A204.1 (cell line): ENCODE measurements at regions not wholly inside any gene's neighbourhood (a gene's known extent, or its start where the extent isn't known, plus 50 kb on each side); places are given as distances from the start of the nearest gene placed in this dataset.
A peak's percentile ranks its signal among the peaks of the same experiment; 100 is the strongest.

ENCODE experiments used
- FAIRE-seq: peaks from 2 replicates; lab custom pipeline; 2012; peaks lifted over from hg19 to GRCh38; lab: Jason Lieb, UNC

DNA sequence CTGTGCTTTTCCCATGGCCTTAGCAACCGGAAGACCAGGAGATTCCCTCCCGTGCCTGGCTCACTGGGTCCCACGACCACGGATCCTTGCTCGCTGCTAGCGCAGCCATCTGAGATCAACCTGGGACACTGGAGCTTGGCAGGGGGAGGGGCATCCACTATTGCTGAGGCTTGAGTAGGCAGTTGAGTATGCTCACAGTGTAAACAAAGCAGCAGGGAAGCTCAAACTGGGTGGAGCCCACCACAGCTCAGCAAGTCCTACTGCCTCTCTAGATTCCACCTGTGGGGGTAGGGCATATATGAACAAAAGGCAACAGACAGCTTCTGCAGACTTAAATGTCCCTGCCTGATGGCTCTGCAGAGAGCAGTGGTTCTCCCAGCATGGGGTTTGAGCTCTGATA, 697.0 kb downstream of the SORCS1 start:
- no peak for FAIRE-seq

- no peak for FAIRE-seq
Measured at GRCh38 chr10:106457522-106457921, 707.0 kb downstream of the SORCS1 start.

DNA sequence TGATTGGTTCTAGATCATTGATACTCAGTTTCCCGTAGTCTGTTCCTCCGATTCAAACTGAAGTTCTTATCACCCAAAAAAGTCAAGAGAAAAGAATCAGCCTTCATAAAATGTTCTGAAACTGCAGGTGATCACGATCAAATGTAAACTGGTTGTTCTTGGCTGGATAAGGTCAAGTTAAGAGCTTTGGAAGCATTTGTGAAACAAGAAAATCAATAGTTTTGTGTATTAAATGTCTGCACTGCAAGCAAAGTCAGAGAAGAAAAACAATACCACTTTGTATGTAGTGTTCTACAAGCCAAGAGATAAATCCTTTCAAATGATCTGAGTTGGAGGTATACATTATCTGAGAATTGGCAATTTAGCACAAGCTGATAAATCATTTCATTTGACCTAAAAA, 710.3 kb downstream of the SORCS1 start:
- no peak for FAIRE-seq

DNA sequence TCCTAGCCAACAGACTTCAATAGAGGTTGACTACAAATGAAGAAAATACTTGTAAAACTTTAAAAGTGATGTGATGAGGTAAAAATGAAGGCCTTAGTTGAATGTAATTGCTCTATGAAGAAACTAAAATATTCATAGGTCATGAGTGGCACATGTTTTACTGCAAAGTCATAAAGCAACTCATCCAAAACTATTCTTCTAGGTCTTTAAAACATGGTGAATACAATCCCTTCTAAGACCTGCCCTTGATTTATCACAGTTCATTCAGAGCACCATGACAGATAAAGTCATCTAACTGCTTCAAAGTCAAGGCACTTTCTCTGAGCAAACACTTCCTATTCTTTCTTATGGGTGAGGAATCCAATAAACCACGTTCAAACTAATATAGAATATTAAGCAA, 713.5 kb downstream of the SORCS1 start:
- FAIRE-seq, result no peak

- FAIRE-seq, result no peak
Measured at GRCh38 chr10:106446920-106447319, 717.6 kb downstream of the SORCS1 start.

GRCh38 chr10:106442223-106442622, 722.3 kb downstream of the SORCS1 start:
- no peak for FAIRE-seq

DNA sequence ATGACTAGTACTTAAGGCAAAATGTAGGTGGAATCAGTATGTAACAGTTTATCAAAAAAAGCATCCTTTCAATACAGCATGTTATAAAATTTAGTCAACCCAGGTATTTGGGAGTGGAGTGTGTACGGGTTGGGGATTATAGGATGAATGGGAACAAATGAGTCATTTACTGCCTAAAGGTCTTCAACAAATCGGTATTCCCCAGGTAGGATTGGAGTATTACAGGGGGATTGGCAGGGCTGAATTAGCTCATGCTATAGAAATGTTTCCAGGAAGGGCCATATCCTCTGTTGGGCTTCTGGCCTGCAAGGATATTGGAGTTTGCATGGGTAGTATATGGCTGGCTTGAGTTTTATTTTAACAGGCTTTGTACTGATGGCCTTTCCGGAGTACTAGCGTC, 723.7 kb downstream of the SORCS1 start:
- FAIRE-seq, result no peak

DNA sequence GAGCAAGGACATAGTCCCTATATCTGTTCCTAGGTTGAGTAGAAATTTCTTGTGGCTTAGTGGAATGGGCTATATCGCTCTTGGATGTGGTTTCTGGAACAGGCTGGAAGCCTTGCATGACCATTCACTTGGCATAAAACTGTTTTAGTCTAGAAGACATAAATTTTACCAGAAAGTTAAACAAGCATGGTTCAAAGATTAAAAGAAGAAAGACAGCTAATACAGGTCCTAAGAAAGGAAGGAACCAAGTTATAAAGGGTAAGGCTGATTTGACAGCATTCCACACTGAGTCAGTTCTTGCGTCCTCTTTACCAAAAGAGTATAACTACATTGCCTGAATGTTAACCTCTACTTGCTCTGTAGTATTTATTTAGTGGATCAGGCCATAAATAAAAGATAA, 724.2 kb downstream of the SORCS1 start:
- no peak for FAIRE-seq

DNA sequence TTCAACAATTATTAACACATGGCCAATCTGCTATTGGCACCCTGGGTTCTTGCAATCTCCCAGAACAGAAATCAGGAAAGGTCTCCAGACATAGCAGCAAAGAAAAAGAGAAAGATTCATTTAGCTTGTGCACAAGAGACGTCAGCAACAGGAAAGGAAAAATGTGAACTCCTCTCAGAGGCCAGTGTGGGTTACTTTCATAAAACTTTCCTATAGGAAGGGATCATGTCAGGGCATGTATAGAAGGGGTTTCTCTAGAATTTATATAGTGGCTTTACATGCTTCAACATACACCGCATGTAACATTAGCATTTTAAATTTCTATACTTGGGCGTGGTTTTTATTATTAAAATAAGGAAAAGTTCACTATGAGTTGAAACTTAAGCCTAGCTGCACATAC, 725.1 kb downstream of the SORCS1 start:
- no peak for FAIRE-seq

- FAIRE-seq, result no peak
Measured at GRCh38 chr10:106438386-106438785, 726.1 kb downstream of the SORCS1 start.

DNA sequence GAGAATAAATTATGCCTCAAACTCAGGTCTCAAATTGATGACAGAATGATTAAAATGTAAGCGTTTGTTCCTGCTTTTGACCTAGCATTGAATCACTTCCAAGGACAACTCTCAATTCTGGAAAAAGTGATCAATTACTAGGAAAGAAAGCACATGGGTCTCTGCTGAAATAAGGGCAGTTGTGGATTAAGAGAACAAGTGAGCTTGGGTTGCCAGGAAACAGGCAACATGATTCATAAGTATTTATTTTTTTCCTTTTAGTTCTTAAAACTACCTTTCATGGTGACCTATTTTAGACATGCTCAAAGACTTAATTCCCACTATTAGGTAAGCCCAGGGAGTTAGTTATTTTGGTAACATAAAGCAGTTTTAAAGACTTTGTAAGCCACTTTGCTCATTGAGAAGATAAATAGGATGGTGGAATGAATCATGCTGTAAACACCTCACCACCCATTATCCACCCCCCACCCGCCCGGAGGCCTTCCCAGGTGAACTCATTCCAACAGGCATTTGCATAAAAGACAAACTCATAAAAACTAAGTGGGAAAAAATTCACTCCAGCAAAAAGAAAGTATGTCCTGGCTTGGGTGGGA, 728.3 kb downstream of the SORCS1 start:
- no peak for FAIRE-seq

DNA sequence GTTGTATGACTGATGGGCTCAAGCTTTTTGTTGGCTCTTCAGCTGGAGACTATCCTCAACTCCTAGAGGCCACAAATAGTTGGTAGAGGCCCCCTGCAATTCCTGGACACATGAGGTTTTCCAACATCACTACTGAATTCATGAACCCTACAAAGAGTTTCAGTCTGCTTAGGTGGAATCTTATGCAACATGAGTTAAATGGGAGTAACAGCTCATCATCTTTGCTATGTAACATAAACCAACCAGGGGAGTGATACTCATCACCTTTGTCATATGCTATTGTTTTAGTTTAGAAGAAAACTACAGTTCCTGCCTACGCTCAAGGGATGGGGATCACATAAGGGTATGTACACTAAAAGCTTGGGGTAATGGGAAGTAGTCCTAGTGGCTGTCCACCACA, 729.4 kb downstream of the SORCS1 start:
- FAIRE-seq, result no peak

DNA sequence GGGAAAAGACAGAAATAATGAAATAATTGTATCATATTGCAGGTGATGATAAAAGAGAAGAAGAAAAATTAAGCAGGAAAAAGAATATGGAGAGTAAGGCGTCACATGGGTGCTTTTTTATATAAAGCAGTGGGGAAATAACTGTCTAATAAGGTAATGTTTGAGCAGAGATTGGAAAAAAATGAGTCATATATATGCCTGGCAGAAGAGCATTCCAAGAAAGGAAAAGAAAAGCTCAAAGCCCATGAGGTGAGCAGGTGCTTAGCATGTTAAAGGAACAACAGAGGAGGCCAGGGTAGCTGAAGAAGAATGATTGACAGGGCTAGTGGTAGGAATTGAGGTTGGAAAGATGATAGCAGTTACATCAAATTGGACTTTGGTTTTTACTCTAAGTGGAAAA, 739.5 kb downstream of the SORCS1 start:
- no peak for FAIRE-seq

DNA sequence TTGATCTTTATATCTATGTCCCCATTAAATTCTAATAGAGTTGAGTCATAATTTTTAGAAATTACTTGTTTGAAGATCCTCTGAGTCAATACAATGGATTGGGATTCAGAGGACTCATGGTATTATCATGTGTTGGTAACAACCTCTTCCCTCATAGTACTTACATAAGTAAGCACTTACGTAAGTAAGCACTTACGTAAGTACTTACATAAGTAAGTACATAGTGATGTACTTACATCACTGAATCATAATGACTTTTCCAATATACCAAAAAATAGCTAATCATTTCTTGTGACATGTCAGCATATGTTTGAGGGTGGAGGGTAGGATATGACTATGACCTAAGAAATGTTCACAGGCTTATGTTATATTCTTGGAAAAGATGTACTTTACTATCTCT, 740.5 kb downstream of the SORCS1 start:
- FAIRE-seq, result no peak

DNA sequence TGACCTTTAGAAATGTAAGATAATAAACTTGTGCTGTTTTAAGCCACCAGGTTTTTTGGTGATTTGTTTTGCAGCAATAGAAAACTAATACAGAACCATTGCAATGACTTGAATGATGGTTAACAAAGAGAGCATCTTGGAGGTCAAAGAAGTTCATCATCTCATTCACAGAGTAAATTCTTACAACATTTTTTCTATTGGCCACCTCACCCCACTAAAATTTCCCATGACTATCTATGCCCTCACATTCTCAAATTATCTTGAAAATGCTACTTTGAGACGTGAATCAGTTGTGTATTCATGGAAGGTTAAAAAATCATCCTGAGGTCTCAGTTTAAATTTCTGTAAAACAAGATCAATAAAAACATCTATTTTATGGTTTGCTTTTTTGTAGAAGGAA, 754.2 kb downstream of the SORCS1 start:
- no peak for FAIRE-seq

DNA sequence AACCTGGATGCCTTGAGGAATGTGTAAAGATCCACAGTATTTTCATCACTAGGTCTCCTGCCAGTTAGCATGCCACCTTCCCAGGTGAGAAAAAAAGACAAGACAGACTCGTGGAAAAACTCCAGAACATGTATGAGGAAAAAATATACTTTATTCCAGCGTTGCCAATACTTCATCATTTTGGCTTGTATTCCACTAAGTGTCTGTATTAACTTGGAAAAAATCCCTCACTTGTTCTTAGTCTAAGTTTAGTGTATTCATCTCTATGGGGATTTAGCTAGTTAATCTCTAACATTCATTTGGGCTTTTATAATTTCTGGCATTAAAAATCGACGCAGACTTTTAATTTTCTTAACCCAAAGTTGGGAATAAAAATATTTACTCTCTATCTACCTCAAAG, 759.4 kb downstream of the SORCS1 start:
- no peak for FAIRE-seq

GRCh38 chr10:106402458-106402857, 762.0 kb downstream of the SORCS1 start:
- FAIRE-seq, result no peak

GRCh38 chr10:106401967-106402366, 762.5 kb downstream of the SORCS1 start:
- peak; percentile 59 for FAIRE-seq

DNA sequence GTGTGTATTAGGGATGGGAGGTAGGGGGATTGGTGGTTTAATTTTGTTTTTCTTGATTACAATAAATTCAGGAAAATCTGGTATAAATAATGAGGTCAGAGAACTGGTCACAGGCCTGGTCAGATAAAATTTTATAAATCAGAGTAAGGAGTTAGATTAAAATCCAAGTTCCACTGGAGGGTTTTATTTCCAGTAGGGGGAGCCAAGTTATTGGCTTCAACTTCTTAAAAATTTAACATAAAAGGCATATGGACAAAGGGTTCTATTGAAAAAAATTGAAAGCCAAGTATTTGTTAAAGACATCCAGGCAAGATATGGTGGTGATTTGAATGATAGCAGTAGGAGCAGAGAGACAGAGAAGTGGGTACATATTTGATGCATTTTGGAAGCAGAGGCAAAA, 763.3 kb downstream of the SORCS1 start:
- no peak for FAIRE-seq

DNA sequence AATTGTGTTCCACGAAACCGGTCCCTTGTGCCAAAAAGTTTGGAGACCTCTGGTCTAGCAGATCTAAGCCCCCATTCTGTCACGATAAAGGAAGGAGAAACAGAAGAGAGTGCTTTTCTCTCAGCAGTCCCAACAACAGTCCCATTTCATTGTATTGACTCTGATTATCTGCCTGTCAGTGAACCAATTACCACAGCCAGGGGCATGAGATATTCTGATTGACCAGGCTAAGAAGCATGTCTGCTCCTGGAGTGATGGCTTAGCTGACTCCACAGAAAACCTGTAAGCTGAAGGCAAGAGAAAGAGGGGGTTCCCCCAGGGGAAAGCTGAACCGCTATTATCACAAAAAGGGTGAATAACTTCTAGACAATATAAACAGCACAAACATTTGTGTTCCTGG, 765.4 kb downstream of the SORCS1 start:
- FAIRE-seq, result no peak

DNA sequence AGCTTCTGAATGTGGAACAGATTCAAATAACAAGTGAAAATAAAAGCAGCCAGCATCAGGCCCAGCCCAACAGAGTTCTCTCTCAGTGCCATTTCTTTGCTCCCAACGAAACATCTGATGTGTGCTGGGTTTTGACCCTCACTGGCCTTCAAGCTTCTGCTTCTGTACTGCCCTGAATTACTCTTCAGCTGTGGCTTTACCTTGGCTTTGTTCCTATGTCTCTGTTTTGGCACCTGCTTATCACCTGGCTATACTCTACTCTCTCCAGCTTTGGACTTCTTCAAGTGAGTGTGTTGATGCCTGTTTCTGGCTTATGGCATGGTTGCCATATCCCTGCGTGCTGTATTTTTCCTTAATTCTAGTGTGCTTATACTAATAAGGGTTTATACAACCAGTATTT, 768.3 kb downstream of the SORCS1 start:
- no peak for FAIRE-seq

DNA sequence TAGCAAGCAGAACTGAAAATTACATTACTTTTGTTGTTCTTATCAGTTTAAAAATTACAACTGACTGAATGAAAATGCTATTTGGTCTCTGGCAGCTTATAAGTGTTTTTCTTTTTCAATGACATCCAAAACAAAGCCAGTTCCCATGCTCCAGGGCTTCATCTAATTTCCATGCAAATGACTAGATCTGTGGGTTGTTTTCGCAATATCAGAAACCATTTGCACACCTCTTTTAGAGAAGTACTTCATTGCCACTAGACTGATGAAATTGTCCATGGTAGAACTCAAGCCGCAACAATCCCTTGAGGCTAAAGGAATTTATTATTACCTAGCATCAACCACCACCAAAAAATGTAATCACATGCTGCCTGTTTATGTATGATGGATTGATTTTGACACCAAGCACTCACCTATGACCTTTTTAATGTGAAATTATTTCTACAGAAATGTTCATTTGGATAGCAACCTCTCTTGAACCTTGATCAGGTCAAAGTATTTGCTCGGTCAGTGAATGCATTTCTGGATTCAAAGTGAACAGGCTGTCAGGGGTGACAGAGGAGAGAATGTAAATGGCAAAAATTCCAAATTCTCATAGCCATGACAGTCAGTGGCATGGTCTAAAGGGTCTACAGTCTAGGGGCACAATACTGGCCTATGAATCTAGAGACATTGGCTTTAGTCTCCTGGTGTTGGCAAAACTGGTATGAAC, 769.3 kb downstream of the SORCS1 start:
- FAIRE-seq, result no peak

DNA sequence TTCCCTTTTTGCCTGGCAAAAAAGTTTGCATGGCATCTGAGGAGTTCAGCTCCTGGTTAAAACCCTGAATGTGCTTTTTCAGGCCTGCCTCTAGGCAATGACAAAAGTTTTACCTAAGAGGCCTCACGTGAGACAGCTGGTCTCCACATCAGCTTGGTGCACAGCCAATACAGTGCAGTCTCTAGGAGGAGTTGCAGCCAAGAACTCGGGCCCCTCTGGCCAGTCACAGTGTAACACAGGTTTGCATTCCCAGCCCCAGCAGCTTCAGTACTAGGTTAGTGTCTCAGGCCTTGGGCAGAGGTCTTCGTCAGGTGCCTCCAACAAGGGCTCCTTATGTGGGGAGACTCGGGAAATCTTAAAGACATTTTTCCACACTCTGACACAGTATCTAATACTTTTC, 771.7 kb downstream of the SORCS1 start:
- no peak for FAIRE-seq

GRCh38 chr10:106387063-106387462, 777.4 kb downstream of the SORCS1 start:
- FAIRE-seq, result no peak

- FAIRE-seq, result no peak
Measured at GRCh38 chr10:106384496-106384895, 780.0 kb downstream of the SORCS1 start.
